Esophagus muscularis mucosa (tissue), 4 donors: ENCODE measurements at regions not wholly inside any gene's neighbourhood (a gene's known extent, or its start where the extent isn't known, plus 50 kb on each side); places are given as distances from the start of the nearest gene placed in this dataset.

Experiments used
- DNase-seq: peaks from one replicate; pipeline ENCODE4 v3.0.0-alpha.2; 2017; ENCODE audit errors: extremely low spot score
- H3K27ac ChIP-seq, 4 donors: fragments of 200-600 bp; sonication (generic); replicated peaks in 1 of 4; 1 replicate in 3 of 4; 2 replicates in 1 of 4; pipeline ENCODE4 v1.5.1; 2016 to 2019; ENCODE audit warnings: mild to moderate bottlenecking in 1 of 4
- H3K27me3 ChIP-seq, 4 donors: fragments of 200-600 bp; sonication (generic); one replicate each; pipeline versions ENCODE4 v1.5.1 to v1.6.0; 2016 to 2019
- H3K36me3 ChIP-seq, 4 donors: fragments of 200-600 bp; sonication (generic); one replicate each; pipeline ENCODE4 v1.5.1; 2016 to 2019
- H3K4me1 ChIP-seq, 4 donors: fragments of 200-600 bp; sonication (generic); one replicate each; pipeline ENCODE4 v1.5.1; 2016 to 2019
- H3K4me3 ChIP-seq, 4 donors: fragments of 200-600 bp; sonication (generic); 1 replicate in 2 of 4; 2 replicates in 2 of 4; pipeline ENCODE4 v1.5.1; 2016 to 2019; ENCODE audit warnings: mild to moderate bottlenecking in 4 of 4, moderate library complexity in 1 of 4
- H3K9me3 ChIP-seq, 4 donors: fragments of 200-600 bp; sonication (generic); 1 replicate in 3 of 4; 2 replicates in 1 of 4; pipeline ENCODE4 v1.5.1; 2016 to 2019
- EP300 ChIP-seq: sonication (generic); formaldehyde crosslinking; IDR thresholded peaks from one replicate; pipeline ENCODE4 v1.6.1; 2017; ENCODE audit warnings: antibody characterized with exemption
- POLR2A ChIP-seq: fragments of 450-650 bp; IDR thresholded peaks from one replicate; pipeline ENCODE4 v1.6.1; 2017; ENCODE audit warnings: antibody characterized with exemption, moderate library complexity, mild to moderate bottlenecking, low read depth
- POLR2AphosphoS5 ChIP-seq, 2 donors: sonication (generic); formaldehyde crosslinking; IDR thresholded peaks; one replicate each; pipeline ENCODE4 v1.6.1; 2017; ENCODE audit warnings: antibody characterized with exemption in 2 of 2
- WGBS: methylation state at CpG from one replicate; pipeline ENCODE4 v1.1.5; 2018; 5-methylcytosine and 5-hydroxymethylcytosine counted together
- intact Hi-C: fragments of 100-400 bp; cut with DNase I; formaldehyde crosslinking; loops from one replicate; pipeline ENCODE4 v1.15.1; 2023
- TF ChIP-seq, protein P1 (sequence below), 3 experiments: fragments of 200-600 bp in 2 of 3; fragments of 450-650 bp in 1 of 3; sonication (generic) in 2 of 3; IDR thresholded peaks; one replicate each; pipeline ENCODE4 v1.5.1; 2017 to 2019; ENCODE audit warnings: antibody characterized with exemption in 3 of 3, mild to moderate bottlenecking in 2 of 3, moderate library complexity in 1 of 3

GRCh38 chr9:134967547-134967930 lies 49.8 kb upstream of the FCN1 start:
- Histone ChIP-seq H3K27me3 (peaks cover 0 to 90% (median 4%) of the 10 kb centered on the region in 4 donors), H3K27ac (no peak overlapping the region), H3K4me3 (no peak overlapping the region), H3K36me3 (no peaks in the 10 kb centered on the region), H3K4me1 (peaks cover 0 to 4% (median 2%) of the 10 kb centered on the region in 4 donors), H3K9me3 (no peaks in the 10 kb centered on the region)
- TF ChIP-seq POLR2A (no peak), POLR2AphosphoS5 (IDR thresholded peaks at IDR 0.05) (no peak), EP300 (no peak)
- TF ChIP-seq, protein P1, sequence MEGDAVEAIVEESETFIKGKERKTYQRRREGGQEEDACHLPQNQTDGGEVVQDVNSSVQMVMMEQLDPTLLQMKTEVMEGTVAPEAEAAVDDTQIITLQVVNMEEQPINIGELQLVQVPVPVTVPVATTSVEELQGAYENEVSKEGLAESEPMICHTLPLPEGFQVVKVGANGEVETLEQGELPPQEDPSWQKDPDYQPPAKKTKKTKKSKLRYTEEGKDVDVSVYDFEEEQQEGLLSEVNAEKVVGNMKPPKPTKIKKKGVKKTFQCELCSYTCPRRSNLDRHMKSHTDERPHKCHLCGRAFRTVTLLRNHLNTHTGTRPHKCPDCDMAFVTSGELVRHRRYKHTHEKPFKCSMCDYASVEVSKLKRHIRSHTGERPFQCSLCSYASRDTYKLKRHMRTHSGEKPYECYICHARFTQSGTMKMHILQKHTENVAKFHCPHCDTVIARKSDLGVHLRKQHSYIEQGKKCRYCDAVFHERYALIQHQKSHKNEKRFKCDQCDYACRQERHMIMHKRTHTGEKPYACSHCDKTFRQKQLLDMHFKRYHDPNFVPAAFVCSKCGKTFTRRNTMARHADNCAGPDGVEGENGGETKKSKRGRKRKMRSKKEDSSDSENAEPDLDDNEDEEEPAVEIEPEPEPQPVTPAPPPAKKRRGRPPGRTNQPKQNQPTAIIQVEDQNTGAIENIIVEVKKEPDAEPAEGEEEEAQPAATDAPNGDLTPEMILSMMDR (IDR thresholded peaks at IDR 0.05), result no peak
- intact Hi-C loops, result no loop called here
- DNase-seq, result no peak
- 49% methylated on average over 5 of the region's 13 CpGs for WGBS

DNA sequence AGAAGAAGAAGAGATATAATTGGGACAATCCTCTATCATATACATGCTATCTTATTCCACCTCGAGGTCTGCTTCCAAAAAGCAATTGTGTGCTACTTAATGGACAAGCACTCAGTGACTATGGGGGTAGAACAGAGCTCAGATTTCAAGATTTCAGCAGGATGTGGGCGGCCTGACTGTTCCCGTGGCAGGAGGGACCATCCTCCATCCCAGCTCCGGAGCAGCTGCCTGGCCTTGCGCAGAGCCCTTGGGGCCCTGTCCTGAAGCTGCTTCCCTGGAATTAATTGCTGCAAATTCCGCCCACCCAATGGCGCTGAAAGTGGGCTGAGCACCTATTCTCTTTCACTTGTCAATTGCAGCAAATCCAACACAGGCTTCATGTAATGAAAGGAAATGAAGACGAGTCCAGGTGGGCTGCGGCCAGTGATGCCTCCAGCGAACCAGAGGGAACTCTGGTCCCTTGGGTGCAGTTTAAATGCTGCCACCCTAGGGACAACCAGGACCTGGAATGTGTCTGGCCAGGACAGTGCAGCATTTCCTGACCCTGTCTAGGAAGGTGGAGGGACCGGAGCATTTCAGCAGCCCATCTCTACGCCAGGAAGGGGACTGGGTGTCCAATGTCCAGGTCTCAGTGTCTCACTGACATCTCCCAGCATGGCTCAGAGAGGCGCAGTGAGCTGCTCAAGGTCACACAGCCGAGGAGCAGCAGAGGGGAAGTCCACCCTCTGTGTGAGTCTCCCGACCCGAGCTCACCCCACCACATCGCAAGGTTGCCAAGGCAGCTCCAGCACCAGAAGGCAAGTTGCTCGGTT lies 50.5 kb upstream of the FCN1 start:
- intact Hi-C loops, result no loop called here
- no peaks in the 10 kb centered on the region for H3K36me3 ChIP-seq
- no peak overlapping the region for H3K27ac ChIP-seq
- DNase-seq, result no peak
- TF ChIP-seq POLR2AphosphoS5 (IDR thresholded peaks at IDR 0.05) (no peak), EP300 (no peak), POLR2A (no peak)
- TF ChIP-seq, protein P1 (IDR thresholded peaks at IDR 0.05), result no peak
- H3K9me3 ChIP-seq, result no peaks in the 10 kb centered on the region
- WGBS, result 51% methylated on average over 14 of the region's 18 CpGs
- peaks cover 0 to 4% (median 2%) of the 10 kb centered on the region in 4 donors for H3K4me1 ChIP-seq
- peaks cover 0 to 88% (median 4%) of the 10 kb centered on the region in 4 donors for H3K27me3 ChIP-seq
- no peak overlapping the region for H3K4me3 ChIP-seq

DNA sequence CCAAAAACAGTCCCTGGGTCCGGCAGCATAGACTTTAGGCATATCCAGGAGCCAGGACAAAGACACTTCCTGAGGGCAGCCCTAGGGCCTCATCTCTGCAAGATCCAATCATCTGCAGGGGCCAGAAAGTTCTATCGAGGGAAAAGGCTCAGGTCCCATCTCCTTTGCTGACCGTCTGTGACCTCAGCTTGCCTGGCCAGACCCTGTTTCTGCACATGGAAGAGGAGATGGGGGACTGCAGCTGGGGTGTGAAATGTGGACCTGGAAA lies 51.0 kb upstream of the FCN1 start:
- H3K9me3 ChIP-seq, result no peaks in the 10 kb centered on the region
- no peaks in the 10 kb centered on the region for H3K36me3 ChIP-seq
- TF ChIP-seq POLR2A (no peak), POLR2AphosphoS5 (IDR thresholded peaks at IDR 0.05) (no peak), EP300 (no peak)
- TF ChIP-seq, protein P1 (IDR thresholded peaks at IDR 0.05), result no peak
- 65% methylated on average over 3 of the region's 3 CpGs for WGBS
- H3K4me3 ChIP-seq, result no peak overlapping the region
- intact Hi-C loops, result no loop called here
- H3K27me3 ChIP-seq, result peaks cover 0 to 85% (median 4%) of the 10 kb centered on the region in 4 donors
- peaks cover 0 to 4% (median 2%) of the 10 kb centered on the region in 4 donors for H3K4me1 ChIP-seq
- H3K27ac ChIP-seq, result no peak overlapping the region
- no peak for DNase-seq

- intact Hi-C loops, result no loop called here
- WGBS, result 79% methylated on average over 14 of the region's 15 CpGs
- no peak for TF ChIP-seq EP300
- TF ChIP-seq POLR2A, result no peak
- H3K4me3 ChIP-seq, result no peak overlapping the region
- DNase-seq, result no peak
- H3K27ac ChIP-seq, result no peak overlapping the region
- H3K27me3 ChIP-seq, result peaks cover 0 to 78% (median 4%) of the 10 kb centered on the region in 4 donors
- peaks cover 0 to 4% (median 2%) of the 10 kb centered on the region in 4 donors for H3K4me1 ChIP-seq
- H3K9me3 ChIP-seq, result no peaks in the 10 kb centered on the region
- H3K36me3 ChIP-seq, result no peaks in the 10 kb centered on the region
Measured at GRCh38 chr9:134969156-134970045, 51.7 kb upstream of the FCN1 start.

- no peak for DNase-seq
- WGBS, result 89% methylated on average over 6 of the region's 6 CpGs
- TF ChIP-seq EP300 (no peak), POLR2AphosphoS5 (IDR thresholded peaks at IDR 0.05) (no peak), POLR2A (no peak)
- TF ChIP-seq, protein P1 (IDR thresholded peaks at IDR 0.05), result no peak
- Histone ChIP-seq H3K9me3 (no peaks in the 10 kb centered on the region), H3K4me3 (no peak overlapping the region), H3K36me3 (no peaks in the 10 kb centered on the region), H3K27ac (no peak overlapping the region), H3K27me3 (peaks cover 0 to 73% (median 4%) of the 10 kb centered on the region in 4 donors), H3K4me1 (peaks cover 0 to 4% (median 2%) of the 10 kb centered on the region in 4 donors)
- intact Hi-C loops, result no loop called here
Measured at GRCh38 chr9:134970198-134970597, 52.5 kb upstream of the FCN1 start.
